ENCODE measurements at regions not wholly inside any gene's neighbourhood (a gene's known extent, or its start where the extent isn't known, plus 50 kb on each side); places are given as distances from the start of the nearest gene placed in this dataset.
"Not testable (repeated sequence)": the region's sequence is repeated elsewhere in the genome, so short reads cannot be mapped to it uniquely, and the experiment has no call there.

GRCh38 chr10:38248113-38248512 is 154.0 kb downstream of the ZNF37A start:
- TF ChIP-seq CTCF (conservative IDR thresholded peaks at IDR 0.05 in 1 of 2, IDR thresholded peaks at IDR 0.05 in 1 of 2; ENCODE audit: low read depth in 1 of 2, low read length in 2 of 2); EZH2 (IDR thresholded peaks at IDR 0.05; ENCODE audit: low read length, missing control alignments): not testable (repeated sequence)
